ENCODE measurements at regions not wholly inside any gene's neighbourhood (a gene's known extent, or its start where the extent isn't known, plus 50 kb on each side); places are given as distances from the start of the nearest gene placed in this dataset.

DNA sequence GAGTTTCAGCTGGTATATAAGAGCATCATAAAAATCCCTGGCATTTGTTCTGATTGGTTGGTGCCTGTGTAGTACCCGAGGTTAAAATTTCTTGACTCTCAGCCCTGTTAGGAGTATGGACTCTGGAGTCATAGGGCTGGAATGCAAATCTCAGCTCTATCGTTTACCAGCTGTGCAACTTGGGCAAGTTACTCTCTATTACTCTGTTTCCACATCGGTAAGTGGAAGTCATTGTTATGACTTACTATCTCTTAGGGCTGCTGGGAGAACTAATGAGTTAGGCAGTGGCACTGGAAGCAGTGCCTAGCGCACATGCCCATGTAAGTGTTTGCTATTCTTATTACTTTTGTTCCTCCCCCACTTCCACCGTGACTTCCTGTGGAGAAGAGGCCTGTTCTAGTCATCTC lies 141.6 kb downstream of the BOD1 start:
- TF ChIP-seq, protein P1, sequence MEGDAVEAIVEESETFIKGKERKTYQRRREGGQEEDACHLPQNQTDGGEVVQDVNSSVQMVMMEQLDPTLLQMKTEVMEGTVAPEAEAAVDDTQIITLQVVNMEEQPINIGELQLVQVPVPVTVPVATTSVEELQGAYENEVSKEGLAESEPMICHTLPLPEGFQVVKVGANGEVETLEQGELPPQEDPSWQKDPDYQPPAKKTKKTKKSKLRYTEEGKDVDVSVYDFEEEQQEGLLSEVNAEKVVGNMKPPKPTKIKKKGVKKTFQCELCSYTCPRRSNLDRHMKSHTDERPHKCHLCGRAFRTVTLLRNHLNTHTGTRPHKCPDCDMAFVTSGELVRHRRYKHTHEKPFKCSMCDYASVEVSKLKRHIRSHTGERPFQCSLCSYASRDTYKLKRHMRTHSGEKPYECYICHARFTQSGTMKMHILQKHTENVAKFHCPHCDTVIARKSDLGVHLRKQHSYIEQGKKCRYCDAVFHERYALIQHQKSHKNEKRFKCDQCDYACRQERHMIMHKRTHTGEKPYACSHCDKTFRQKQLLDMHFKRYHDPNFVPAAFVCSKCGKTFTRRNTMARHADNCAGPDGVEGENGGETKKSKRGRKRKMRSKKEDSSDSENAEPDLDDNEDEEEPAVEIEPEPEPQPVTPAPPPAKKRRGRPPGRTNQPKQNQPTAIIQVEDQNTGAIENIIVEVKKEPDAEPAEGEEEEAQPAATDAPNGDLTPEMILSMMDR (IDR thresholded peaks at IDR 0.05; ENCODE audit: low read length) = no peak
- no peak for TF ChIP-seq EZH2 (IDR thresholded peaks at IDR 0.05; ENCODE audit: borderline replicate concordance, low read length)

Measured in OCI-LY1 (cell line).